C4-2B (cell line): ENCODE measurements at regions not wholly inside any gene's neighbourhood (a gene's known extent, or its start where the extent isn't known, plus 50 kb on each side); places are given as distances from the start of the nearest gene placed in this dataset.

Source experiments
- H3K27ac ChIP-seq: fragments of 450-650 bp; 2 replicates; pipeline ENCODE4 v1.5.1; 2017
- CTCF ChIP-seq: fragments of 450-650 bp; conservative IDR thresholded peaks from 2 replicates; pipeline ENCODE4 v1.5.1; 2017; ENCODE audit warnings: mild to moderate bottlenecking
- ZFX ChIP-seq: fragments of 450-650 bp; IDR thresholded peaks from 2 replicates; pipeline ENCODE4 v1.6.1; 2017

- no peak overlapping the region for H3K27ac ChIP-seq
- TF ChIP-seq ZFX, result no peak
- no peak for TF ChIP-seq CTCF
Observed at GRCh38 chr9:115642285-115642684, 511.3 kb upstream of the PAPPA start.

GRCh38 chr9:115643948-115644727 lies 509.5 kb upstream of the PAPPA start:
- H3K27ac ChIP-seq, result no peak overlapping the region
- TF ChIP-seq ZFX (no peak), CTCF (no peak)

- H3K27ac ChIP-seq, result no peak overlapping the region
- TF ChIP-seq ZFX (no peak), CTCF (no peak)
Observed at GRCh38 chr9:115649991-115650472, 503.6 kb upstream of the PAPPA start.

- no peak for TF ChIP-seq CTCF
- no peak for TF ChIP-seq ZFX
- H3K27ac ChIP-seq, result no peak overlapping the region
Observed at GRCh38 chr9:115650768-115651167, 502.8 kb upstream of the PAPPA start.

- no peak for TF ChIP-seq ZFX
- no peak for TF ChIP-seq CTCF
- no peak overlapping the region for H3K27ac ChIP-seq
Observed at GRCh38 chr9:115651461-115651860, 502.1 kb upstream of the PAPPA start.

- H3K27ac ChIP-seq, result no peak overlapping the region
Observed at GRCh38 chr9:115653171-115653606, 500.4 kb upstream of the PAPPA start.

GRCh38 chr9:115657695-115658094 lies 495.9 kb upstream of the PAPPA start:
- TF ChIP-seq ZFX (no peak), CTCF (no peak)
- H3K27ac ChIP-seq, result no peak overlapping the region

More at GRCh38 chr9:115653171-115653606, 500.4 kb upstream of the PAPPA start:
- TF ChIP-seq CTCF (no peak), ZFX (no peak)
